HUES48 (cell line): ENCODE measurements at regions not wholly inside any gene's neighbourhood (a gene's known extent, or its start where the extent isn't known, plus 50 kb on each side); places are given as distances from the start of the nearest gene placed in this dataset.

ENCODE experiments used
- H3K27ac ChIP-seq: one replicate; pipeline ENCODE4 v1.7.0; 2013; ENCODE audit warnings: low read depth, low read length, inconsistent platforms
- H3K27me3 ChIP-seq: 2 replicates; pipeline ENCODE4 v1.6.1; 2013; ENCODE audit warnings: mild to moderate bottlenecking, low read length; ENCODE audit not compliant: control insufficient read depth, insufficient read depth
- H3K36me3 ChIP-seq: 2 replicates; pipeline ENCODE4 v1.6.1; 2013; ENCODE audit warnings: low read length; ENCODE audit not compliant: control insufficient read depth, insufficient read depth
- H3K4me1 ChIP-seq: 2 replicates; pipeline ENCODE4 v1.6.1; 2013; ENCODE audit warnings: mild to moderate bottlenecking, low read length; ENCODE audit not compliant: control insufficient read depth, insufficient read depth
- H3K4me3 ChIP-seq: 2 replicates; pipeline ENCODE4 v1.5.1; 2013; ENCODE audit warnings: mild to moderate bottlenecking, low read depth, low read length
- H3K9ac ChIP-seq: 2 replicates; pipeline ENCODE4 v1.6.1; 2013; ENCODE audit warnings: mild to moderate bottlenecking, low read depth, low read length, moderate library complexity
- H3K9me3 ChIP-seq: 2 replicates; pipeline ENCODE4 v1.6.1; 2013; ENCODE audit warnings: low read length; ENCODE audit not compliant: control insufficient read depth, insufficient read depth

DNA sequence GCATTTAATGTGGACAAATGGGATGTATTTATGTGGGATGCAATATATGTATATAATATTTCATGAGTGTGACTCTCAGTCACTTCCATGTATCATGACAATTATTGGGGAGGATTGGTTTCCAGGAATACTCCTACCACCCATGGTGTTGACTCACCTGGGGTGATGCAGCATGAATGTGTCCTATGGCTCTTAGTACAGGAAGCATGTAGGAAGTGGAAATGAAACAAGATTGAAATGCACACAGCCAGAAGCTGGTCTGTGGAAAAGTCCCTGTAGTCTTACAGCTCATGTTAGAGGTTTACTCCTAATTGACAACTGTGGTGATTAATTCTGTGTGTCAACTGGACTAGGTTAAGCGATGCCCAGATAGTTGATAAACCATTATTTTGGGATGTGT is 89.3 kb upstream of the HAAO start:
- no peaks in the 10 kb centered on the region for H3K9me3 ChIP-seq
- H3K4me3 ChIP-seq = no peak overlapping the region
- no peak overlapping the region for H3K27ac ChIP-seq
- no peak overlapping the region for H3K9ac ChIP-seq
- H3K27me3 ChIP-seq = no peaks in the 10 kb centered on the region
- no peaks in the 10 kb centered on the region for H3K36me3 ChIP-seq
- no peaks in the 10 kb centered on the region for H3K4me1 ChIP-seq

DNA sequence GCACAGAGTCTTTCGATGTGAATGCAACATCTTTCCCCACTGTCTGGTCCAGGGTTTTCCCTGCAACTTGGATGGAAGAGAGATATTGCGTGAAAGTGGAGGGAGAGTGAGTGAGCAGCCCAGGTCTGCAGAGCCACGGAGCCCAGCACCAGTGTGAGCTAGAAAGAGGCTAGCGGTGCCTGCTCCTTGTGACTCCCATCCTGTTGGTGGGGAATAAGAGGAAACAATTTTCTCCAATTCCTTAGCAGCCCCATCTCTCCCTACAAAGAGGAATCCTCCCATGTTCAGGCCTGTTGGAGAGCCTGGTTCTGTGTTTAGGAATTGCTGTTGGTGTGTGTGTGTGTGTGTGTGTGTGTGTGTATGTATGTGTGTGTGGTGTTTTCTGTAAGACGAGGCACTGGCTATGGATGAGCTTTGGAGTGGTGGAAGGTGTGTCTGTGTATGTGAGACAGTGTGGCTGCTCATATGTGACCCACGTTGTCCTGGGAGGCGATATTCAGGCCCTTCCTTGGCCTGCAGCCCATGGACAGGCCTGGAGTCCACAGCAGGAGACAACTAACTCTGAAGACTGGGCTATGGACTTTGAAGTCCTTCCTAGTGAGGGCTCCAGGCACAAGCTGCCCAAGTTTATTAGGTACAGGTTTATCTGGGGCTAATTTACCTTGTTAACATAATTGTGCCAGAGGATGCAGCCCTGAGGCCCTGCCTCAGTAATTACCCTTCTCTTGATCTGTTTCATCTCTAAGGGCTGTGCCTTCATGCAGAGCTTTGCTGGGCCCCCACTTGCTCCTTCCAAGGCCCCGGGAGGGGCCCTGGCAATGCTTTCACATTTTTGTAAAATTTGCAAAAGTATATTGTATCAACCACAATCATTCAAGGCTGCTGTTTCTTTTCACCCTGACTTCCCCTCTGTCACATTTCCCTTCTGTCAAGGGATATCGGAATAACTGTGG is 88.6 kb upstream of the HAAO start:
- H3K36me3 ChIP-seq = no peaks in the 10 kb centered on the region
- no peak overlapping the region for H3K9ac ChIP-seq
- H3K27me3 ChIP-seq = no peaks in the 10 kb centered on the region
- H3K27ac ChIP-seq = no peak overlapping the region
- no peaks in the 10 kb centered on the region for H3K9me3 ChIP-seq
- no peak overlapping the region for H3K4me3 ChIP-seq
- H3K4me1 ChIP-seq = no peaks in the 10 kb centered on the region

DNA sequence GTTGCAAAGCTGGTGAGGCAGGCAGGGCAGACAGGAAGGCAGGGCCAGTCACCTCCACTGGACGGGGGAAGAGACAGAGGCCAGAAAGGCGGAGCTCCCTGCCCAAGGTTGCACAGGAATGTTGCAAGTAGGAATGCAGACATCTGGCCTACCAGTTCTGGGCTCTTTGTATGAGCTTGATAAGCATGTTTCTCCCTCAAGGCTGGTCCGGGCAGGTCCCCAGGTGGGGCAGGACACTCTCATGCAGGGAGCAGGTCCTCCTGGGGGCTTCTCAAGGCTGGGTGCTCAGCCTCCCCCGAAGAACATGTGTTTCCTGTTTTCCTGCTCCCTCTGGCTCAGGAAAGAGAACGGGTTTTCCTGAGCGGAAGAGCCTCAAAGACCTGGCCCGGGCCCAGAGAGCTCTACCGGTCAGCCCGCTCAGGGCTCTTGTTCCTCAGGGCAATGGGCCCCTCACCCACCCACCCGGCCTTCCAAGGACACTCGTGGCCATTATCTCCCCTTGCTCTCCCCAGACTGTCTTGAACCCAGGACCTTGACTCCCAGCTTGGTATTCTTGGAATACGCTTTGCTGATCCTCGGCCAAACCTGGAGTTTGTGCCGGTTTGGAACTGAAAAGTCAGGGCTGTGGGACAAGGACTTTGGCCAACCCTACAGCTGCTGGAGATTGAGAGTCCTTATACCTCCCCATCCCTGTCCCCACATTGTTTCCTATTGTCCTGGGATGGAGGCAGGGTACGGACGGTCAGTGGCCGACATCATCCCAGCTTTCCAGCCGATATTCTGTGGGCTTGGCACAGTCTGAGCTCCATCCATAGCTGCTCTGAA is 87.7 kb upstream of the HAAO start:
- Histone ChIP-seq H3K27me3 (no peaks in the 10 kb centered on the region), H3K9ac (no peak overlapping the region), H3K36me3 (no peaks in the 10 kb centered on the region), H3K4me3 (no peak overlapping the region), H3K9me3 (no peaks in the 10 kb centered on the region), H3K4me1 (no peaks in the 10 kb centered on the region; the same call in 1 of the 2 replicates), H3K27ac (no peak overlapping the region)

DNA sequence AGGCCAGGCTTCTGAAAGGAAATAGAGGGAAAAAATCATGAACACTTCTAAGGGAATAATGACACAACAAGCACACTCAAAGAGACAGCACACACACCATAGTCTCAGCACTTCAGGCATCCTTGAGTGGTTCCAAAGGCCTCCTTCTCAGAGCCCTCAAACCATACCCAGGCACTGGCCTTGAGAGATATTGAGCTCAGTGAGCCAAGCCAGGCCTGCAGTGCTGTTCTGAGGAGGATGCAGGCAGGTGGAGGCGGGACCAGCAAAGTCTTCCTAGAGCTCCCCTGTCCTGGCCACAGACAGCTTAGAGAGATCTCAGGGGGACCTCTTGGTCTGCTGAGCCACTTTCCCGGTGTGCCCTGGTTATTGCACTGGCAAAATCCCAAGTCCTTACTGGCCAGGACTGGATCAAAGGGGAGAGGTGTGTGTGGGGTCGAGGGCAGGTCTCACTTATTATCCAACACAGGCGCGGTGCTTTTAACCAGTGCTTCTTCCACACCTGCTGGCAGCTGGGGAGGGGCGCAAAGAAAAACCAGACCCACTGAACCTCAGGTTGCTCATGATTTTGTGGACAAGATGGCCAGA is 86.8 kb upstream of the HAAO start:
- no peaks in the 10 kb centered on the region for H3K9me3 ChIP-seq
- no peak overlapping the region for H3K27ac ChIP-seq
- H3K4me1 ChIP-seq = no peaks in the 10 kb centered on the region; the same call in 1 of the 2 replicates
- no peak overlapping the region for H3K4me3 ChIP-seq
- no peaks in the 10 kb centered on the region for H3K27me3 ChIP-seq
- no peaks in the 10 kb centered on the region for H3K36me3 ChIP-seq
- H3K9ac ChIP-seq = no peak overlapping the region

DNA sequence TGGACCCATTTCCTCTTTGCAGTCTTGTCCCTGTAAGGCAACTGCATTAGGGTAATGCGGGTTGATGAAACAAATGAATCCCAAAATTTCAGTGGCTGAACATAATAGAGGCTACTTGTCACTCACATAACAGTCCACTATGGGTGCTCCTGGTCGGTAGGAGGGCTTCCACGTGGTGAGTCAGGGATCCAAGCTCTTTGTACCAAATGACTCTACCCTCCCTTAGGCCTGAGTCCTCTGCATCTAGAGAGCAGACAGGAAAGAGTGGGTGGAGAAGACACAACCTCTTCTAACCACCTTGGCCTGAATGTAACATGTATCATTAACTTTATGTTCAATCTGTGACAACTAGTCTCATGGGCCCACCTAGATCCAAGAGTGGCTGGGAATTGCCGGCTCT is 86.2 kb upstream of the HAAO start:
- H3K9me3 ChIP-seq = no peaks in the 10 kb centered on the region
- no peak overlapping the region for H3K4me3 ChIP-seq
- H3K4me1 ChIP-seq = no peaks in the 10 kb centered on the region; the same call in 1 of the 2 replicates
- H3K36me3 ChIP-seq = no peaks in the 10 kb centered on the region
- no peaks in the 10 kb centered on the region for H3K27me3 ChIP-seq
- no peak overlapping the region for H3K9ac ChIP-seq
- no peak overlapping the region for H3K27ac ChIP-seq

DNA sequence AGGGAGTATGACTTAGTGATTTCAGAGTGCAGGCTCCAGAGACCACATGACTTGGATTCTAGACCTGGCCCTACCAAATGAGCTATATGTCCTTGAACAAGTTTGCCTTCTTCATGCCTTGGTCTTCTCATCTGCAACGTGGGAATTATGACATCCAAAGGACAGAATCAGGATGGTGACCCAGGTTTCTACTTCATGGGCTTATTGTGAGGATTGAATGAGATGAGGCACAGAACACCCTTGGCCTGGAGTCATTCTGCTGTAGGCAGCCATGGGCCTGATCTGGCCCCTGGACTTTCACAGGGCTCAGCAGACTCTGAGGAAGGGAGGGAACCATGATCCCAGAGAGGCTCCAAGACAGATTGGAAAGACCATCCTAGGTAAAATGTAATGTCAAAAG is 85.6 kb upstream of the HAAO start:
- H3K27ac ChIP-seq = no peak overlapping the region
- no peak overlapping the region for H3K4me3 ChIP-seq
- no peaks in the 10 kb centered on the region for H3K9me3 ChIP-seq
- H3K4me1 ChIP-seq = no peaks in the 10 kb centered on the region; the same call in 1 of the 2 replicates
- H3K36me3 ChIP-seq = no peaks in the 10 kb centered on the region
- H3K9ac ChIP-seq = no peak overlapping the region
- H3K27me3 ChIP-seq = no peaks in the 10 kb centered on the region

DNA sequence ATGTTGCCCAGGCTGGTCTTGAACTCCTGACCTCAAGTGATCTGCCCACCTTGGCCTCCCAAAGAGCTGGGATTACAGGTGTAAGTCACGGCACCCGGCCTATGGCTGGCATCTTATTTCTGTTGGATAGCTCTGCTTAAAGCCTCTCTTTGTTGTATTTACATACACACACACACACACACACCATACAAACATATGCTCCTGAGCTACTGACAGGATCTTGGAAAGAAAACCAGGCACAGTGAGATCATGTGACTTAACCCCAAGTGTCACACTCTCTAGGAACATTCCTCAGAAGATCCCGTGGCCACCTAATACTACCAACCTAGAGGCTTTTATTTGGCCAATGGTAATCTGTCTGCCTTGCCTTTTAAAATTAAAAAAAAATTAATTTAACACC is 85.1 kb upstream of the HAAO start:
- no peaks in the 10 kb centered on the region for H3K27me3 ChIP-seq
- no peaks in the 10 kb centered on the region for H3K36me3 ChIP-seq
- no peaks in the 10 kb centered on the region for H3K9me3 ChIP-seq
- H3K4me3 ChIP-seq = no peak overlapping the region
- no peak overlapping the region for H3K9ac ChIP-seq
- H3K4me1 ChIP-seq = no peaks in the 10 kb centered on the region; the same call in 1 of the 2 replicates
- no peak overlapping the region for H3K27ac ChIP-seq

DNA sequence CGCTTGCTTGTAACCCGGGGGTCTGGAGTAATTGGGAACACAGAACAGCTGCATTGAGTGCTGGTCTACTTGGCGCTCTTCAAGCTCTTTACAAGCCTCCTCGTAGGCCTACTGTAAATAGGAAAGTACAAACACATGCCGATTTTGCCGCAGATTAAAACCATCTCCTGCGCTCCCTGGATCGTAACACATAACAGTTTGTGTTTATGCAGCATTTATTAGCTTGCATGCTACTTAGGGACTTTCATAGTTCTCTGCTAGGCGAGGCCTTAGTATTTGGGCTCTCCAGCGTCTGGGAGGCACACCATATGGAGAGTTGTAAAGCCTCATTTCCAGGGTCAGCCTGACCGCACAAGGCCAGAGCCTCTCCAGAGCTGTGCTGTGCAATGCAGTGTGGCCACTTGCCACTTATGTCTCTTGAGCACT is 84.0 kb upstream of the HAAO start:
- H3K9ac ChIP-seq = no peak overlapping the region

DNA sequence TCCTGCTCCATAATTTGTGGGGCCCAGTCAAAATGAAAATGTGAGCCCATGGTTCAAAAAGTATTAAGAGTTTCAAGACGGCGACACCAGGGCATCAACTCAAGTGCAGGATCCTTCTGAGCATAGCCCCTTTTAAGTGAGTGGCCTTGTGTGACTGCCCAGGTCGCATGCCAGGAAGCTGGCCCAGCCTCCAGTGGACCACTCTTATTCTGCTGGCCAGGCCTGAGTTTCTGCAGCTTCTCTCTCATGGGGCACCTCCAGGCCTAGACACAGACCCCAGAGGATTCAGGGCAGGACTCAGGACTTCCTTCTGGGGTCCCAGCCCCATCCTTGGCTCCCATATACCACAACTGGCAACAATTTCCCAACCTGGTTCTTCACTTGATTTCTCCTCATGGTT is 83.5 kb upstream of the HAAO start:
- Histone ChIP-seq H3K27me3 (no peaks in the 10 kb centered on the region), H3K9ac (no peak overlapping the region), H3K4me1 (no peaks in the 10 kb centered on the region; the same call in 1 of the 2 replicates), H3K36me3 (no peaks in the 10 kb centered on the region), H3K27ac (no peak overlapping the region), H3K4me3 (no peak overlapping the region), H3K9me3 (no peaks in the 10 kb centered on the region)

More for the DNA sequence above, 84.0 kb upstream of the HAAO start:
- no peaks in the 10 kb centered on the region for H3K36me3 ChIP-seq
- H3K9me3 ChIP-seq = no peaks in the 10 kb centered on the region
- no peaks in the 10 kb centered on the region; the same call in 1 of the 2 replicates for H3K4me1 ChIP-seq
- H3K4me3 ChIP-seq = no peak overlapping the region
- no peak overlapping the region for H3K27ac ChIP-seq
- H3K27me3 ChIP-seq = no peaks in the 10 kb centered on the region

DNA sequence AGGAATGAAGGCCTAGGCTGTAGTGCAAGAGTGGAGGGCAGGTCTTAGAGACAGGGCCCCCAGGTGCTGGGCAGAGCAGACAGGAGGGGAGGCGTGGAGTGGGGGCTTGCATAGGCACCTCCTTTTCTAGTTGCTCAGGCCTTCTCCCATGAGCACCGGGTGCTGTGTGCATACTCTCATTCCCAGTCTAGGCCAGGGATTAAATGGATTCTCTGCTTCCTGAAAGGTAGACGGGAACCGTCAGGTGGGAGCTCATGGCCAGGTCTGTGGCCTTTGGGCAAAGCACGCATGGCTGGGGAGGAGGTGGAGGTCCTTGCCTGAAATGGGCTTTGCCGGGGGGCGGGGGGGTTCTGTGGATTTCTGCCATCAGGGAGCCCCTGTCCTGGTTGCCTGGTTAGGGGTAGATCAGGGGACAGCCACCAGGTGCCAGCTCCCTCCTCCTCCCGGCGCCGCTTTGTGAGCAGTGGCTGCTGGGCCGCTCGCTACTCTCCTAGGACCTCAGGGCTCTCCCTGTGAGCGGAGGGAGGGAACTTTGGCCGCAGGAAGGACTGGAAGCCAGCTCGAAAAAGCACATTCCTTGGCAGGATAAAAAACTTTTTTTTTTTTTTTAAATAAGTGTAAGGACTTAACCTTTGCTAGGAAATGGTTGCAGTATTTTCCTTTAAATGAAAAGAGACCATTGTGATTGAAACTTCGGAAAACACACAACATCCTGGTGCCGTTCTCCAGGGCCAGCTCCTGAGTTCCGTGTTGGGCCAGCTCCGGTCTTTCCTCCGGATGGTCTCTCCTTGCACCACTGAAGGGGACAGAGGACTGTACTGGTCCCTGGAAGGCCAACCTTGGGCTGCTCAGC is 82.8 kb upstream of the HAAO start:
- Histone ChIP-seq H3K27ac (no peak overlapping the region), H3K9ac (no peak overlapping the region), H3K4me1 (no peaks in the 10 kb centered on the region; the same call in 1 of the 2 replicates), H3K27me3 (no peaks in the 10 kb centered on the region), H3K36me3 (no peaks in the 10 kb centered on the region), H3K9me3 (no peaks in the 10 kb centered on the region), H3K4me3 (no peak overlapping the region)
